HG03520 (cell line): ENCODE measurements at regions not wholly inside any gene's neighbourhood (a gene's known extent, or its start where the extent isn't known, plus 50 kb on each side); places are given as distances from the start of the nearest gene placed in this dataset.
A peak's percentile ranks its signal among the peaks of the same experiment; 100 is the strongest.

Source experiments
- ATAC-seq: cut with Tn5 transposase; IDR thresholded peaks from one replicate; pipeline ENCODE4 v1.9.1; 2021; ENCODE audit warnings: mild to moderate bottlenecking, moderate library complexity; ENCODE audit not compliant: unreplicated experiment

DNA sequence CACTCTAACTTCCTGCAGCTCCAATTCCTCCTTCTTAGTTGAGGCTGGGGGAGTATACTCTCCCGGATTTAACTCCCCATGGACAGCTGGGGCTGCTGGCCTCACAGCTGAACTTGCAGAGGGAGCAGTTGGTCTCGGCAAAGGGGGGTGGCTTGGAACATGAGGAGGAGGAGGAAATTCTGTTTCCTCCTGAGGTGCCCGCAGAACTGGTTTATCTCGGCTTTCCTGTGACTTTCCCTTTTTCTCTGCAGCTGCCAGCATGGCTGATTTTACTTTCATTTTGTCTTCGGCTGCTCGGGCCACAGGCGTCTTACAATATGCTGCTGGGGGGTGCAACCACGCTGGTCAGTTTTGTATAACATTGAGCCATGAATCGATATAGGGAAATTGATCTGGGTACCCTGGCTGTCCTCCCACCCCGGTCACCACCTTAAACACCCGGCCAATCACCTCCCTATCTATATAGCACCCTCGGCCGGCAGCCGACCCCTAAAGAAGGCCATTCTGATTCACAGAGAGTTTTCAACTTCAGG is 1317.6 kb downstream of the TMEM121 start:
- ATAC-seq: no peak

- peak; percentile 27 for ATAC-seq
These were observed 1318.4 kb downstream of the TMEM121 start for GRCh38 chr14:106844608-106845285.

DNA sequence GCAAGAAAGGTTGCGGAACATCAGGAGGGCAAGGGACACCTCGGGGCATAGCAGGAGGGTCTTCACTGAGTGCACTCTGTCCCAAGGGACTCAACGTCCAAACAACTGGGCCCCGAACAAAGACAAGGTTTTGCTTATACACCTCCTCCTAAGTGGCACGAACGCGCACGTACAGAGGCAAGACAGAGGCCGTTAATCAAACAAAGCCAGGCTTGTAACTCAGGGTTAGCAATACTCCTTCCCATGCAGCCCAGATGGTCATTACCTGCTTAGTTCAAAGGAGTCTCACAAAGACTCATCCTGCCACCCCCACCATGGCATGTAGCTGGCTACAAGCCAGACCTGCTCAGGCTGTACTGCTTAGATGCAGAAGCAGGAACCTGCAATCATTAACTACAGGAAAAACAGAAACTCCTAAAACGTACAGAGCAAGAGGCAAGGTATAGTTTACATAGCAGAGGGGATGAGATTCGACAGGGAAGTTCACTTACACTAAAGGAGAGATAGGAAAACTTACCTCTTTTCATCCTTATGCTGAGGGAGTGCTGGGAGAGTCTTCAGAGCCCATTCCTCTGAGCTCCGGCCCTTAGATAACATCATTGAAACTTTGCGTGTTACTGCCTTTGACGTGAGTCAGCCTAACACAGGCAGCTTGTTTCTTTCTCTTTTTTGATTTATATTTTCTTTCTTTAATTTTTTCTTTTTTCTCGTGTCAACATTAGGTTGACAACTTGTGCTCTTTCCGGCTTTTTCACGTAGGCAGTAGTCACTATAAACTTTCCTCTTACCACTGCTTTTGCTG is 1319.1 kb downstream of the TMEM121 start:
- peak; percentile 23 for ATAC-seq

- no peak for ATAC-seq
These were observed 1319.8 kb downstream of the TMEM121 start for GRCh38 chr14:106846218-106846617.

GRCh38 chr14:106848330-106849121 is 1322.1 kb downstream of the TMEM121 start:
- no peak for ATAC-seq

DNA sequence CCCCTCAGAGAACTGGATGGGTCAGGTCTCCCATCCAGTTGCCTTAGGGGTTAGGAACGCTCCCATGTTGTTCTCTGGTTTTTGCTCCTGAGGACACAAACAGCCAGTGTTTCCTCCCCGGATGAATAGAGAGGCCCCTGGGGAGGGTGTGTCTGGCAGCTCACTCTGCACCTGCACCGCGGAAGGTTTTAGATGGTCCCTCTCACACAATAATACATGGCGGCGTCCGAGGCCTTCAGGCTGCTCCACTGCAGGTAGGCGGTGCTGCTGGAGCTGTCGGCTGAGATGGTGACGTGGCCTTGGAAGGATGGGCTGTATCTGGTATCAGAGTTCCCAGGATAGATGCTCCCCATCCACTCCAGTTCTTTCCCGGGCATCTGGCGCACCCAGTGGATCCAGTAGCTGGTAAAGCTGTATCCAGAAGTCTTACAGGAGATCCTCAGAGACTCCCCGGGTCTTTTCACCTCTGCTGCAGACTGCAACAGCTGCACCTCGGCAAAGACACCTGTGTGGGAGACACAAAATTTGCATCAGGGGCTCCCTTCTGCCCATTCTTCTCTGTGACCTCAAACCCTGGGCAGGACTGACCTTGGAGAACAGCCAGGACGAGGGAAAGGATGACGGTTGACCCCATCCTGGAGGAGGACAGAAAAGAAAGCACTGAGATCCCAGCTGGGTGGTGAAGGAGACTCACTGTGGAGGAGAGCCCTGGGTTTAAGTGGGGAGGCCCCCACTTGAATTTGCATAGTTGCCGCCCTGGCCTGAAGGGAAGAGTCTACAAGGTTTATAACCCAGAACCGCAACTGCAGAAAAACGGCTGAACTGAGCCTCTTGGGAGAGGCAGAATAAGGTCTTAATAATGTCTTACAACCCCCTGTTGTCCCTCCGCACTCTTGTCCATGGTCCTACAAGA is 1324.8 kb downstream of the TMEM121 start:
- peak; percentile 45 for ATAC-seq

- ATAC-seq: no peak
These were observed 1346.4 kb downstream of the TMEM121 start for GRCh38 chr14:106872611-106873446.

GRCh38 chr14:106874350-106874749 is 1348.0 kb downstream of the TMEM121 start:
- ATAC-seq: no peak

DNA sequence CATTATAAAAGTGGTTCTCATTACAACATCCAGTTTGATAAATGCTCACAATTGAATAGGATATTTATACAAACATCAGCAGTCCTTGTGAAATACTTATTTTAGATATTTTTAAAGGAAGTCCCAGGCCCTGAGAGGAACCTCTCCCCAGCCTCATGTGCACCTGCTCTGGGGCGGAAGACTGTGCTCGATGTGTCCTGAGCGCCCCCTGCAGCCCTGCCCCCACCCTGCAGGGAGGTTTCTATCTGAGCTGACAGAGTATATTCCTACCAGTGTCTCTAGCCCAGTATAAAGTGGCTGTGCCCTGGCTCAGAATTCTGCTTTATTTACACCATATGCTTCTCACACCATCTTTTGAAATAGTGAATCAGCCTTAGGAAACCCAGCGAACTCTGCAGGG is 1349.1 kb downstream of the TMEM121 start:
- ATAC-seq: no peak

DNA sequence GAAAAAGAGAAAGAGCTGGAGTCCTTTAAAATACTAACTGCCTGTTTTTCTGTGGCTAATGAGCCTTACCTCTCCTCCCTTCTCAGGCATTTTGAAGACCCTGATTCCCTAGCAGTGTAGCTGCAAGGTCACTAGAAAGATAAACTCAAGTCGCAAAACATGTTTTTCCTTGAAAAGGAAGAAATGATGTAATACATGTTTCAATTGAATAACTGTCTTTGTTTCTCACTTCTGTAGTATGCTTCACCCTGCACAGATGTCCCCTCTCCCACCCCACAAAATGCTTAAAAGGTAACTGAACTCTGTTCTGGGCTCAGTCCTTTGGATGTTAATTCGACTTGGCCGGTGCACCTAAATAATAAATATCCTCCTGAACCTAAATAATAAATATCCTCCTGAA is 1350.3 kb downstream of the TMEM121 start:
- no peak for ATAC-seq

GRCh38 chr14:106877517-106877916 is 1351.1 kb downstream of the TMEM121 start:
- no peak for ATAC-seq

- ATAC-seq: no peak
These were observed 1352.9 kb downstream of the TMEM121 start for GRCh38 chr14:106879241-106879640.

DNA sequence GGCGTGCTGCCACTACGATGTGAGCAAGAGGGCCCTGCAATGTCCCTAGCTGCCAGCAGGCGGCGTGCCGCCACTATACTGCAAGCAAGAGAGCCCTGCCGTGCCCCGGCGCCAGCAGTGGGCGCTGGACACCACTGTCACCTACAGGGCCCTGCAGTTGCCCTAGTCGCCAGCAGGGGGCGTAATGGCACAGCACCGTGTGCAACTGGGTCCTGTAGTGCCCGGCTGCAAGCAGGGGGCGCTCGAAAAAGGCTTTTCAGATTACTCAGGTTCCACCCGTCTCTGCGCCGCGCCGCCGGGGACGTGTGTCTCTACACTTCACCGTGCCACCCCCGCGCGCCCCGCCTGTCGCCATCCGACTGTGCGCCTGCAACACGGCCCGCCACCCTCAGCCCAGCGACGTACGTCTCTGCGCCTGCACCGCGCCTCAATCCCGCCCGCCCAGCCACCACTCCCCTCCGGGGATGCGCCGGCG is 1356.9 kb downstream of the TMEM121 start:
- no peak for ATAC-seq
